NCI-H2196 (cell line): ENCODE measurements at regions not wholly inside any gene's neighbourhood (a gene's known extent, or its start where the extent isn't known, plus 50 kb on each side); places are given as distances from the start of the nearest gene placed in this dataset.
A peak's percentile ranks its signal among the peaks of the same experiment; 100 is the strongest.
"Not testable (repeated sequence)": the region's sequence is repeated elsewhere in the genome, so short reads cannot be mapped to it uniquely, and the experiment has no call there.

Experiments used
- DNase-seq: peaks from one replicate; lab custom pipeline; 2025; ENCODE audit not compliant: unreplicated experiment; lab: John Stamatoyannopoulos, UW

GRCh38 chr6:153984811-153985210 lies 54.2 kb upstream of the OPRM1 start:
- no peak for DNase-seq

DNA sequence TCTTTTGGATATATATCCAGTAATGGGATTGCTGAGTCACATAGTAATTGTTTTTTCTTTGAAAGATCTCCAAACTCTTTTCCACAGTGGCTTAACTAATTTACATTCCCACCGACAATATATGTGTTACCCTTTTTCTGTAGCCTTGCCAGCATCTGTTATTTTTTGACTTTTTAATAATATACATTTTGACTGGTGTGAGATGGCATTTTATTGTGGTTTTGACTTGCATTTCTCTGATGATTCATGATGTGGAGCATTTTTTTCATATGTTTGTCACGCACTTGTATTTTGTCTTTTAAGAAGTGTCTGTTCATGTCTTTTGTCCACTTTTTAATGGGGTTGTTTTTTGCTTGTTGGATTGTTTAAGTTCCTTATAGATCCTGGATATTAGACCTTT lies 58.9 kb upstream of the OPRM1 start:
- DNase-seq = no peak

DNA sequence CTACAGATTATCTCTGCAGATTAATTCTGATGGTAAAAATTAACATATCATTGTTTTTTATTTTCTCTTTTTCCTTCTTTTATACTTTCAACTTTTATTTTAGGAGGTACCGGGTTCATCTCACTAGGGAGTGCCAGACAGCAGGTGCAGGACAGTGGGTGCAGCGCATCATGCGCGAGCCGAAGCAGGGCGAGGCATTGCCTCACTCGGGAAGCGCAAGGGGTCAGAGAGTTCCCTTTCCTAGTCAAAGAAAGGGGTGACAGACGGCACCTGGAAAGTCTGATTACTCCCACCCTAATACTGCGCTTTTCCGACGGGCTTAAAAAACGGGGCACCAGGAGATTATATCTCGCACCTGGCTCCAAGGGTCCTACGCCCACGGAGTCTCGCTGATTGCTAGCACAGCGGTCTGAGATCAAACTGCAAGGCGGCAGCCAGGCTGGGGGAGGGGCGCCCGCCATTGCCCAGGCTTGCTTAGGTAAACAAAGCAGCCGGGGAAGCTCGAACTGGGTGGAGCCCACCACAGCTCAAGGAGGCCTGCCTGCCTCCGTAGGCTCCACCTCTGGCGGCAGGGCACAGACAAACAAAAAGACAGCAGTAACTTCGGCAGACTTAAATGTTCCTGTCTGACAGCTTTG lies 60.0 kb upstream of the OPRM1 start:
- DNase-seq = not testable (repeated sequence)

- DNase-seq = no peak
Observed at GRCh38 chr6:153976921-153977693, 61.9 kb upstream of the OPRM1 start.

GRCh38 chr6:153966001-153966400 lies 73.0 kb upstream of the OPRM1 start:
- DNase-seq = no peak

DNA sequence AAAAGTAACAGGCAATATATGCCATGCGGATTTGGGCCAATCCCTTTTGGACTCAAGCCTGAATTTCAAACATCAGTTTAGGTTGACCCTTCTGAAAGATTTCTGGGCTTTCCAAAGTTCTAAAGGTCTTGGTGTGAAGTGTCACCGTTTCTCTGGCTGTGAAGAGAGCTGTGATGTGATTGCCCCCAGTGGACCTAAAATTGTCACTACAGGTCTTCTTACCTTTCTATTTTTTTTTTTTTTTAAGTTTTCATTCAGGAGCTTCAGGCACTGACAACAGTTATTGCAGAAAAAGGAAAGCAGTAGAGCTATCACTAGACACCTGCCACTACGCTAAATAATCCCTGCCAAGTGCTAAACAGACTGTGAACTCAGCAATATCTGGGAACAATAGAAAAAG lies 75.7 kb upstream of the OPRM1 start:
- DNase-seq = no peak

DNA sequence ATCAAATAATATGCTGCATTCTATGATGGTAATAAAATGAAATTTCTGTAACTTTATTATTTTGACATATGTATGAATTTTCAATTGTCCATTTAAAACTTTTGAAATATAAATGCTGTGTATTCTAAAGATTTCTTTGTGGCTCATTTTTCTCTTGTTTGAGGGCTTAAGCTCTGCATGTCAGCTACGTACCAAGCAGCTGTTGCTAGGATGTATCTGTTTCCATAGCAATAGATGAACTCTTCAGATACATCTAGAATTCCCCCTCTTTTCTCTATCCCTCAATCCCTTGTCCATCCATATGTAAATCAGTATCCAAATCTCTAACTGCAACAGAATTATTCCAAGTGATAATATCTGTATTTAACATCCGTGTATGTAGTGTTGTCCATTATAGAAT lies 76.5 kb upstream of the OPRM1 start:
- no peak for DNase-seq

DNA sequence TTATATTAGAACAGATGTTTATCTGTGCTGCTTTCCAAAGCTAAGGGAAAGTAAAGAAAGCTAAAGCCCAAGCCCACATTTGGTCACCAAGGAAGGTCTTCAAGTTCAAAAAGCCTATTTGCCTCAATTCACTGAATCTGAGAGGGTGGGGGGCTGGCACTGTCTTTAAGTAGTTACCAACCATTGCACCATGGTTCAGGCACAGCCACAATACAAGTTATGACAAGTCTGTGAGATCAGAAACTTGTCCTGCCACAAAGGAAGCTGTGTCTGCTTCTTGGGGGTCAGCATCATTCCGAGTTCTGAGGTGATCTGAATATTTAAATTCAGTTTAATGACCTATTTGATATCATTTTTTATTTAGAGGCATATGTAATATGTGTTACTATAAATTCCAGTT lies 78.3 kb upstream of the OPRM1 start:
- DNase-seq = no peak

DNA sequence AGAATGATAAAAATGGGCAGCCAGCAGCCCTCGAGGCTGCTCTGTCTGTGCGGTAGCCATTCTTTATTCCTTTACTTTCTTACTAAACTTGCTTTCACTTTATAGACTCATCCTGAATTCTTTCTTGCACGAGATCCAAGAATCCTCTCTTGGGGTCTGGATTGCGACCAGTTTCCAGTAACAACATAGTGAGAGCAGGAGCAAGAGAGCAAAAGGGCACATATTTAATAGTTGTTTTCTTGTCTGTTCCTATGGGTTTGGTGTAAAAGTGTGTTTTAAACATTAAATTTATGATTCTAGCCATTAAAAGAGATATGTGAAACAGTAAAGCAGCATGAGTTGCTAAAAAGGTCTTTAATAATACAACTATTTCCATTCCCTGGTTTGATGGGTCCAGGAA lies 78.8 kb upstream of the OPRM1 start:
- no peak for DNase-seq

DNA sequence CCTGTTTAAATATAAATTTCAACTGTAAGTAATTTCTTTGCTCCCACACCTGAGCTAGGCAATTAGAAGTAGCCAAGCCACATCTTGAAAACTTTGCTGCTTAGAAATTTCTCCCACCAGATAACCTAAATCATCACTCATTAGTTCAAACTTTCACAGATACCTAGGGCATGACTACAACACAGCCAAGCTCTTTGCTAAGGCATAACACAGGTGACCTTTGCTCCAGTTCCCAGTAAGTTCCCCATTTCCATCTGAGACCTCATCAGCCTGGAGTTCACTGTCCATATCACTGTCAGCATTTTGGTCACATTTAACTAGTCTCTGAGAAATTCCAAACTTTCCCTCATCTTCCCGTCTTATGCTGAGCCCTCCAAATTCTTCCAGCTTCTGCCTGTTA lies 79.8 kb upstream of the OPRM1 start:
- DNase-seq = no peak

DNA sequence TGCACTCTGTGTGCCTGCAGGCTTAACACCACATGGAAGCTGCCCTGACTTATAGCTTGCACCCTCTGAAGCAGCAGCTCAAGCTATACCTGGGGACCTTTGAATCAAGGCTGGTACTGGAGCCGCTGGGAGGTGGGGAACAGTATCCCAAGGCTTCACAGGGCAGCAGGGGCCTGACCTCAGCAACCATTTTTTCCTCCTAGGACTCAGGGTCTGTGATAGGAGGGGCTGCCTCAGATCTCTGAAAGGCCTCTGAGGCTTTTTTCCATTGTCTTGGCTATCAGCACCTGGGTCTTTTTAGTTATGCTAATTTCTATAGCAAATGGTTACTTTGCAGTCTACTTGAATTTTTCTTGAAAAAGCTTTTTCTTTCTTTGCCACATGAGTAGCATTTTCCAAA lies 80.2 kb upstream of the OPRM1 start:
- no peak for DNase-seq

GRCh38 chr6:153957394-153957793 lies 81.6 kb upstream of the OPRM1 start:
- no peak for DNase-seq

DNA sequence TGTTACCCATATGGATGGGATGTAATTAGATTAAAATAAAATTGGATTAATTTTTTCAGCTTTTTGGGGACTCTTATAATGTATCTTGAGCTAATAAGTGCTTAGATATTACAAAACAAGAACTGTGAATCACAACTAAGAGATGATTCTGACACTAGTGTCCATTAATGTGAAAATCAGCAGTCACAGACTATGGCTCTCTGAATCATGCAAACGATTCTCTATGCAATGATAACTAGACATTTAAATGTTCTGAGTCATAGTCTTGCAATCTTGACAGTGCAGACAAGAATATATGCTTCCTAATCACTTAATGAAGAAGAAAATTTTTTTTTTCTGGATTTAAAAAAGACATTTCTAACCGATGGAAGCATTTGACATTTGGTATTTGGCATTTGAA lies 82.2 kb upstream of the OPRM1 start:
- DNase-seq = no peak

DNA sequence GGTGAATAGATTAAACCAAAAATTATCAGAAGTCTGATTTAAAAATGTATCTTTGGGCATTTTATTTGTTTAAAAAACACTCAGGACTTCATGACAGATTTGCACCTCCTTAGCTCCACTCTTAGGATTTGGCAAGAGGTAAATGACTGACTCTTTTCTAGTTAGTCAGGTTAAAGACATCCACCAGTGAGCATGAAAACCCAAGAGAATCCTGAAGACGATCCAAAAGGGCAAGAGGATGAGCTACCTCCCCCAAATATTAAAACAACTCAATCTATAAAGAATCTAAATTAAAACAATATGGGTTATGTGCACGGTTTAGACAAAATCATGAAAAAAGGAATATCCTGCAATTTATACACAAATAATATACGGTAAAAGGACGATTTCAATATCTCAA lies 89.4 kb upstream of the OPRM1 start:
- DNase-seq = no peak

DNA sequence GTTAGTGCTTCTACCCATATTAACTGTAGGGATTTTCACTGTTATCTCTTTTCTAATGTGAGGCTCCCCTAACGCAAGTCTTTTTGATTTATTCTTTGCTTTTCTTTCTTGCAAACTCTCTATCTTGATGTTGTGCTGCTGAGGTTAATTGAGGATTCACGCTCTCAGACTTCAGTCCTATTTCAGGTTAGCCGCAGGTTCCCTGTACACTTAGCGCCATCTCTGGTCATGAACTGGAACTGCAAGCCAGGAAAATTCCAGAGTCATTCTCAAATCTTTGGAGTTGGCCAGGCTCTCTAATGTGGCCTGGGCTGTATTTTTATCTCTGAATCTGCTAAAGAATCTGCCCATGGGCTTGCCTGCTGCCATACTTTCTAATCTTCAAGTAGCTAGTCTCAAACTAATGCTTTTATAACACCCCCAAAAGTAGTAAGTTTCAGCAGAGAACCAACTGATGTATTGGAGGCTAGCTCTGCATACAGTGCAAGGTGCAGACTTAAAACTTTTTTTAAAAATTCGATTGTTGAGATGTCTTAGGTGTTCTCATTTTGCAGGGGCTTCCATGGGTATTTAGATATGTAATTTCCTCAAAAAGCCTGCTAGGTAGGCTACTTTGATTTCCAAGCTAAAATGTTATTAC lies 91.1 kb upstream of the OPRM1 start:
- peak; percentile 23 for DNase-seq

GRCh38 chr6:153944201-153944600 lies 94.8 kb upstream of the OPRM1 start:
- DNase-seq = no peak

DNA sequence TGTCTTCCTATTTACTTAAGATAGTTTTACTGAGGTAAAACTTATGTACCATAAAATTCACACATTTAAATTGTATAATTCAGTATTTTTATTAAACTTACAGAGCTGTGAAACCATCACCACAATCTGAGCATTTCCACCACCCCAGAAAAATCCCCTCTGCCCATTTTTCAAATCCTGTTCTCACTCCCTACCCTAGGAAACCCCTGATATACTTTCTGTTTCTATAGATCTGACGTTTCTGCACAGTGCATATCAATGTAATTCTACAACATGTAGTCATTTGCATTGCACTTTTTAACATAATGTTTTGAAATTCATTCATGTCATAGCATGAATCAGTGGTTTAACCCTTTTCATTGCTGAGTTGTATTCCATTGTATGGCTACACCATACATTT lies 96.7 kb upstream of the OPRM1 start:
- DNase-seq = no peak

DNA sequence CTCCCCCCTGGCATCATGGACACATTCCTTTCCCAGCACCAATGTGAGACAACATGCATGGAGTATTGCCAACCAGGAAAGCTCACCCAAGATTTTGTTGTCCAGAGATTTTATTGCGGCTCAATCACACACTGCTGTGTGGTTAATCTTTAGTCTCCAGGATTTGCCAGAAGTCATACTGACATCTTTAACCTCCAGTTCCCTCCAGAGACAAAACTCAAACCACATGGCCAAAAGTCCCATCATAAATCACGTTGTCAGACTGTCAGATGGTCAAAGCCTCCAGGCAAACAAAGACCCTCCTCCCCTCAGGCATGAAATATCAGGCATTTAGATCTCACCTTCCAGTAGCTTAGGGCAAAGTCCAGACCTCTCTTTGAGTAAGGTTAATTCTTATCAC lies 97.3 kb upstream of the OPRM1 start:
- DNase-seq = no peak

DNA sequence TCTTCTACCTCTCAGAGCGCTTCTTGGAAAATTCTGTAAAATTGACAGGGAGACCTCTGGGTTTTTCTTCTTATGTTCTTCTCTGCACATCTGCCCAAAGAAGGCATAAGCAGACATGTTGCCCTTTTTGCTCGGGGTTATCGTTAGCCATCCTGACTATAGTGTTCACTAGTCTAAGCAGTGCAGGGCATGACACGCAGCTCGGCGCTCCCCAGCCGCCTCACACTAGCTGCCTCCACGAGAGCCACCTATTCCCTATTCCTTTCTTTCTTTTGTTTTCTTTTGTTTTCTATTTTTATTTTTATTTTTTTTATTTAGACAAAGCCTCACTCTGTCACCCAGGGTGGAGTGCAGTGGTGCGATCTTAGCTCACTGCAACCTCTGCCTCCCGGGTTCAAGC lies 100.2 kb upstream of the OPRM1 start:
- DNase-seq = no peak

DNA sequence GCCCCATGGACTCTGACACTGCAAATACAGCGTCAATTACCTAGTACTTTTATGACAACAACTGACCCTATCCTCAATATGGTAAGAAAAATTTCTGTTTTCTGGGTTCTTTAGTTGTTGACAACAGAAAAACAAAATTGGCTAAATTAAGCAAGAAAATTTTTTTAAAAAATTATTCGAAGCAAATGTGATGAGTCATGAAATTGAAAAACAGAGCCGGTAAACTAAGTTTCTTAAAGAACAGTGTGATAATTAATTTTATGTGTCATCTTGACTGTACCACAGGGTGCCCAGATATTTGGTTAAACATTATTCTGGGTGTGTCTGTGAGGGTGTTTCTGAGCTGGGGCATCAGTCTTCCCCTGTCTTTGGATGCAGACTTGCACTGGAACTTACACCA lies 107.6 kb upstream of the OPRM1 start:
- no peak for DNase-seq

- DNase-seq = no peak
Observed at GRCh38 chr6:153927867-153928266, 111.2 kb upstream of the OPRM1 start.

GRCh38 chr6:153898360-153899059 lies 140.5 kb upstream of the OPRM1 start:
- no peak for DNase-seq
